Body of pancreas (tissue), 4 donors: ENCODE measurements at regions not wholly inside any gene's neighbourhood (a gene's known extent, or its start where the extent isn't known, plus 50 kb on each side); places are given as distances from the start of the nearest gene placed in this dataset.

ENCODE experiments used
- CTCF ChIP-seq, 7 experiments: fragments of 450-650 bp in 4 of 7; fragments of 200-600 bp in 3 of 7; sonication (generic) in 3 of 7; IDR thresholded peaks; one replicate each; pipeline ENCODE4 v1.5.1; 2016 to 2019; ENCODE audit warnings: antibody characterized with exemption in 7 of 7
- POLR2A ChIP-seq, 3 donors: fragments of 450-650 bp; IDR thresholded peaks; one replicate each; pipeline ENCODE4 v1.6.1; 2016; ENCODE audit warnings: antibody characterized with exemption in 3 of 3, mild to moderate bottlenecking in 2 of 3

- TF ChIP-seq POLR2A (IDR thresholded peaks at IDR 0.05) (no peak), CTCF (IDR thresholded peaks at IDR 0.05) (no peak)
These were observed 218.6 kb downstream of the ZNF33B start for GRCh38 chr10:42419789-42420188.
